WI38 (cell line): ENCODE measurements at regions not wholly inside any gene's neighbourhood (a gene's known extent, or its start where the extent isn't known, plus 50 kb on each side); places are given as distances from the start of the nearest gene placed in this dataset.

ENCODE experiments used
- H3K4me3 ChIP-seq: 2 replicates; pipeline ENCODE4 v1.5.1; 2011; ENCODE audit warnings: low read depth, mild to moderate bottlenecking, control low read depth, low read length
- CTCF ChIP-seq: IDR thresholded peaks from 2 replicates; pipeline ENCODE4 v1.5.1; 2012; ENCODE audit warnings: low read depth, mild to moderate bottlenecking, control low read depth, low read length

- TF ChIP-seq CTCF: no peak
- no peak overlapping the region for H3K4me3 ChIP-seq
Observed at GRCh38 chr2:72015266-72015665, 132.4 kb downstream of the CYP26B1 start.

- no peak overlapping the region for H3K4me3 ChIP-seq
- no peak for TF ChIP-seq CTCF
Observed at GRCh38 chr2:72014831-72015230, 132.8 kb downstream of the CYP26B1 start.

GRCh38 chr2:72013726-72014125, 133.9 kb downstream of the CYP26B1 start:
- H3K4me3 ChIP-seq: no peak overlapping the region
- no peak for TF ChIP-seq CTCF

- H3K4me3 ChIP-seq: no peak overlapping the region
- no peak for TF ChIP-seq CTCF
Observed at GRCh38 chr2:72012886-72013574, 134.6 kb downstream of the CYP26B1 start.

GRCh38 chr2:72011791-72012190, 135.9 kb downstream of the CYP26B1 start:
- TF ChIP-seq CTCF: no peak
- H3K4me3 ChIP-seq: no peak overlapping the region

GRCh38 chr2:72011370-72011689, 136.3 kb downstream of the CYP26B1 start:
- no peak overlapping the region for H3K4me3 ChIP-seq
- TF ChIP-seq CTCF: no peak

- H3K4me3 ChIP-seq: no peak overlapping the region
- no peak for TF ChIP-seq CTCF
Observed at GRCh38 chr2:72010647-72011369, 136.9 kb downstream of the CYP26B1 start.
